Ishikawa (cell line): ENCODE measurements at regions not wholly inside any gene's neighbourhood (a gene's known extent, or its start where the extent isn't known, plus 50 kb on each side); places are given as distances from the start of the nearest gene placed in this dataset.

Source experiments
- CEBPB ChIP-seq: IDR thresholded peaks from 2 replicates; pipeline ENCODE4 v1.6.1; 2012
- CREB1 ChIP-seq: IDR thresholded peaks from 2 replicates; pipeline ENCODE4 v1.6.1; 2012; ENCODE audit warnings: low read depth
- EGR1 ChIP-seq: IDR thresholded peaks from 2 replicates; pipeline ENCODE4 v1.6.1; 2012
- EP300 ChIP-seq: IDR thresholded peaks from 2 replicates; pipeline ENCODE4 v1.6.1; 2012; ENCODE audit warnings: borderline replicate concordance
- FOXM1 ChIP-seq: IDR thresholded peaks from 2 replicates; pipeline ENCODE4 v1.6.1; 2012; ENCODE audit warnings: low read depth, borderline replicate concordance
- NFIC ChIP-seq: IDR thresholded peaks from 2 replicates; pipeline ENCODE4 v1.6.1; 2012
- RAD21 ChIP-seq: IDR thresholded peaks from 2 replicates; pipeline ENCODE4 v1.6.1; 2012; ENCODE audit warnings: low read depth
- TAF1 ChIP-seq: IDR thresholded peaks from 2 replicates; pipeline ENCODE4 v1.6.1; 2012; ENCODE audit warnings: low read depth, mild to moderate bottlenecking
- TCF12 ChIP-seq: IDR thresholded peaks from 2 replicates; pipeline ENCODE4 v1.6.1; 2012; ENCODE audit warnings: low read depth
- TEAD4 ChIP-seq: IDR thresholded peaks from 2 replicates; pipeline ENCODE4 v1.6.1; 2012
- USF1 ChIP-seq: IDR thresholded peaks from 2 replicates; pipeline ENCODE4 v1.6.1; 2012
- YY1 ChIP-seq: IDR thresholded peaks from 2 replicates; pipeline ENCODE4 v1.6.1; 2012; ENCODE audit warnings: low read depth
- ZBTB7A ChIP-seq: IDR thresholded peaks from 2 replicates; pipeline ENCODE4 v1.6.1; 2012; ENCODE audit warnings: low read depth
- TF ChIP-seq, protein P1 (sequence below): IDR thresholded peaks from 2 replicates; pipeline ENCODE4 v1.6.1; 2012; ENCODE audit warnings: low read depth, mild to moderate bottlenecking
- TF ChIP-seq, protein P2 (sequence below): IDR thresholded peaks from 2 replicates; pipeline ENCODE4 v1.6.1; 2012

GRCh38 chr12:118650586-118650960 lies 274.2 kb downstream of the SUDS3 start:
- TF ChIP-seq, protein P1, sequence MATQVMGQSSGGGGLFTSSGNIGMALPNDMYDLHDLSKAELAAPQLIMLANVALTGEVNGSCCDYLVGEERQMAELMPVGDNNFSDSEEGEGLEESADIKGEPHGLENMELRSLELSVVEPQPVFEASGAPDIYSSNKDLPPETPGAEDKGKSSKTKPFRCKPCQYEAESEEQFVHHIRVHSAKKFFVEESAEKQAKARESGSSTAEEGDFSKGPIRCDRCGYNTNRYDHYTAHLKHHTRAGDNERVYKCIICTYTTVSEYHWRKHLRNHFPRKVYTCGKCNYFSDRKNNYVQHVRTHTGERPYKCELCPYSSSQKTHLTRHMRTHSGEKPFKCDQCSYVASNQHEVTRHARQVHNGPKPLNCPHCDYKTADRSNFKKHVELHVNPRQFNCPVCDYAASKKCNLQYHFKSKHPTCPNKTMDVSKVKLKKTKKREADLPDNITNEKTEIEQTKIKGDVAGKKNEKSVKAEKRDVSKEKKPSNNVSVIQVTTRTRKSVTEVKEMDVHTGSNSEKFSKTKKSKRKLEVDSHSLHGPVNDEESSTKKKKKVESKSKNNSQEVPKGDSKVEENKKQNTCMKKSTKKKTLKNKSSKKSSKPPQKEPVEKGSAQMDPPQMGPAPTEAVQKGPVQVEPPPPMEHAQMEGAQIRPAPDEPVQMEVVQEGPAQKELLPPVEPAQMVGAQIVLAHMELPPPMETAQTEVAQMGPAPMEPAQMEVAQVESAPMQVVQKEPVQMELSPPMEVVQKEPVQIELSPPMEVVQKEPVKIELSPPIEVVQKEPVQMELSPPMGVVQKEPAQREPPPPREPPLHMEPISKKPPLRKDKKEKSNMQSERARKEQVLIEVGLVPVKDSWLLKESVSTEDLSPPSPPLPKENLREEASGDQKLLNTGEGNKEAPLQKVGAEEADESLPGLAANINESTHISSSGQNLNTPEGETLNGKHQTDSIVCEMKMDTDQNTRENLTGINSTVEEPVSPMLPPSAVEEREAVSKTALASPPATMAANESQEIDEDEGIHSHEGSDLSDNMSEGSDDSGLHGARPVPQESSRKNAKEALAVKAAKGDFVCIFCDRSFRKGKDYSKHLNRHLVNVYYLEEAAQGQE = no peak
- no peak for TF ChIP-seq USF1
- TF ChIP-seq YY1 = no peak
- no peak for TF ChIP-seq EP300
- TF ChIP-seq TAF1 = no peak
- TF ChIP-seq, protein P2, sequence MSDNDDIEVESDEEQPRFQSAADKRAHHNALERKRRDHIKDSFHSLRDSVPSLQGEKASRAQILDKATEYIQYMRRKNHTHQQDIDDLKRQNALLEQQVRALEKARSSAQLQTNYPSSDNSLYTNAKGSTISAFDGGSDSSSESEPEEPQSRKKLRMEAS = no peak
- TF ChIP-seq EGR1 = no peak
- TF ChIP-seq FOXM1 = no peak
- TF ChIP-seq CEBPB = no peak
- TF ChIP-seq CREB1 = no peak
- no peak for TF ChIP-seq NFIC
- TF ChIP-seq TEAD4 = no peak
- no peak for TF ChIP-seq ZBTB7A
- no peak for TF ChIP-seq RAD21

DNA sequence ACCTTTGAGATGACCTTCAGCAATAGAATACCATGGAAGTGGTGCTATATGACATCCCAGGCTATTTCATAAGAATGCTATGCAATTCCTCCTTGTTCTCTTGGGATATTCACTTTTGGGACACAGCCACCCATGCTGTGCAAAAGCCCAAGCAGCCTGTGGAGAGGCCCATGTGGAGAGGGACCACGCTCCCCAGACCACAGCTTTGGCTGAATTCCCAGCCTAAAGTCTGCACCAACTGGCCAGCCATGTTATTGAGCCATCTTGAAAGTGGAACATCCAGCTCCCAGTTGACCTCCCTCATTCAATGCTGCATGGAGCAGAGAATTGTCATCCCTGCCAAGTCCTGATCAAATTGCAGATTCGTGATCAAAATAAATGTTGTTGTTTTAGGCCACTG lies 275.1 kb downstream of the SUDS3 start:
- no peak for TF ChIP-seq TAF1
- no peak for TF ChIP-seq YY1
- no peak for TF ChIP-seq CREB1
- TF ChIP-seq TEAD4 = no peak
- TF ChIP-seq ZBTB7A = no peak
- no peak for TF ChIP-seq FOXM1
- TF ChIP-seq TCF12 = no peak
- TF ChIP-seq CEBPB = no peak
- no peak for TF ChIP-seq NFIC
- TF ChIP-seq, protein P2 = no peak
- TF ChIP-seq EP300 = no peak
- no peak for TF ChIP-seq EGR1
- TF ChIP-seq RAD21 = no peak
- TF ChIP-seq, protein P1 = no peak
- no peak for TF ChIP-seq USF1

DNA sequence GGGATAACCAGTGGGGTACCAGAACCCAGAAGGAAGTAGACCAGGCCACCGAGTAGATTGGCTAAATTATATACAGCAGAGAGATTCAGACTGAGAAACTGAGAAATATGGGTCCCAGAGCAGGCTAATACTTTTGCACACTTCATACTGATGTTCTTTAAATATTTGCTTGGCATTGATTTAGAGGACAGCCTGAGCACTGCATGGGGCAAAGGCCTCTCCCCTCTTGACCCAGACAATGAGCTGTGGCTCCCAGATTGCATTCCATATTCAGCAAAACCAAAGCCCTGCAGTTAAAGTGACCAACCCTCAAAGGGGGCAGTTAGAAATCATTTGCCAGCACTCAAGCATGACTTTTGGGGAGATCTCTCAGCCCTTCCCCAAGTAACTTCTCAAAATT lies 279.2 kb downstream of the SUDS3 start:
- TF ChIP-seq CEBPB (no peak), USF1 (no peak), ZBTB7A (no peak), RAD21 (no peak), TCF12 (no peak), EGR1 (no peak), NFIC (no peak), YY1 (no peak), EP300 (no peak), TAF1 (no peak), TEAD4 (no peak), CREB1 (no peak), FOXM1 (no peak)
- TF ChIP-seq, protein P2 = no peak
- TF ChIP-seq, protein P1 = no peak
